Ishikawa (cell line): ENCODE measurements at regions not wholly inside any gene's neighbourhood (a gene's known extent, or its start where the extent isn't known, plus 50 kb on each side); places are given as distances from the start of the nearest gene placed in this dataset.
A peak's percentile ranks its signal among the peaks of the same experiment; 100 is the strongest.

Experiments
- CEBPB ChIP-seq: IDR thresholded peaks from 2 replicates; pipeline ENCODE4 v1.6.1; 2012
- CREB1 ChIP-seq: IDR thresholded peaks from 2 replicates; pipeline ENCODE4 v1.6.1; 2012; ENCODE audit warnings: low read depth
- EGR1 ChIP-seq: IDR thresholded peaks from 2 replicates; pipeline ENCODE4 v1.6.1; 2012
- EP300 ChIP-seq: IDR thresholded peaks from 2 replicates; pipeline ENCODE4 v1.6.1; 2012; ENCODE audit warnings: borderline replicate concordance
- FOXM1 ChIP-seq: IDR thresholded peaks from 2 replicates; pipeline ENCODE4 v1.6.1; 2012; ENCODE audit warnings: low read depth, borderline replicate concordance
- NFIC ChIP-seq: IDR thresholded peaks from 2 replicates; pipeline ENCODE4 v1.6.1; 2012
- RAD21 ChIP-seq: IDR thresholded peaks from 2 replicates; pipeline ENCODE4 v1.6.1; 2012; ENCODE audit warnings: low read depth
- TAF1 ChIP-seq: IDR thresholded peaks from 2 replicates; pipeline ENCODE4 v1.6.1; 2012; ENCODE audit warnings: low read depth, mild to moderate bottlenecking
- TCF12 ChIP-seq: IDR thresholded peaks from 2 replicates; pipeline ENCODE4 v1.6.1; 2012; ENCODE audit warnings: low read depth
- TEAD4 ChIP-seq: IDR thresholded peaks from 2 replicates; pipeline ENCODE4 v1.6.1; 2012
- YY1 ChIP-seq: IDR thresholded peaks from 2 replicates; pipeline ENCODE4 v1.6.1; 2012; ENCODE audit warnings: low read depth
- ZBTB7A ChIP-seq: IDR thresholded peaks from 2 replicates; pipeline ENCODE4 v1.6.1; 2012; ENCODE audit warnings: low read depth
- TF ChIP-seq, protein P1 (sequence below): IDR thresholded peaks from 2 replicates; pipeline ENCODE4 v1.6.1; 2012
- TF ChIP-seq, protein P2 (sequence below): IDR thresholded peaks from 2 replicates; pipeline ENCODE4 v1.6.1; 2012; ENCODE audit warnings: low read depth, mild to moderate bottlenecking
- TF ChIP-seq, protein P3 (sequence below): IDR thresholded peaks from 2 replicates; pipeline ENCODE4 v1.6.1; 2012

DNA sequence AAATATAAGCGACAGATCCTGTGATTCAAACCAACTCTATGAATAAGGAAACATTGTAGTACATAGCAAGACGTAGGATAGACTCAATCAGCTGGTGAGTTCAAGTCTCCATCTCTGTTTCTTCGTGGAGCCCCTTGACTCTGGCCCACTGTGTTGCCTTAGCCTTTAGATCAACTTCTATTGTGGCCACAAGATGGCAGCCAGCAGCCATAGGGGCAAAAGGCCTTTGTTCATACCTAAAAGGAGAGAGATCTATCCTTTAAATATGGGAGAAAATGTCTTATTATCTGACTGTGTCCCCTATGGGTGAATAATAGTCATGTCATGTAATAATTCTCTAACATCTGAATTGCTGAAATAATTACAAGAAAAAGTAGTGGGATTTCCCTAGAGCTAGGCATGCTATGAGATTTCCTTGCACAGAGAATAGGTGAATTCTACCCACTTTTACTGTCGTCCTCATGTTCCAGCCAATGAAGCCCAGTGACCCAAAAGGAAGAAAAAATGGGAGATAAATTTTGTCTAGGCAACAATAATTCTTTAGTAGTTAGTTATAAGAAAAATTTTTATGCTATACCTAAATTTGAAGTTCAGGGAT, 129.4 kb downstream of the PCDH20 start:
- TF ChIP-seq, protein P1, sequence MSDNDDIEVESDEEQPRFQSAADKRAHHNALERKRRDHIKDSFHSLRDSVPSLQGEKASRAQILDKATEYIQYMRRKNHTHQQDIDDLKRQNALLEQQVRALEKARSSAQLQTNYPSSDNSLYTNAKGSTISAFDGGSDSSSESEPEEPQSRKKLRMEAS: no peak
- TF ChIP-seq NFIC (no peak), YY1 (no peak), RAD21 (peak; percentile 69), TAF1 (no peak)

DNA sequence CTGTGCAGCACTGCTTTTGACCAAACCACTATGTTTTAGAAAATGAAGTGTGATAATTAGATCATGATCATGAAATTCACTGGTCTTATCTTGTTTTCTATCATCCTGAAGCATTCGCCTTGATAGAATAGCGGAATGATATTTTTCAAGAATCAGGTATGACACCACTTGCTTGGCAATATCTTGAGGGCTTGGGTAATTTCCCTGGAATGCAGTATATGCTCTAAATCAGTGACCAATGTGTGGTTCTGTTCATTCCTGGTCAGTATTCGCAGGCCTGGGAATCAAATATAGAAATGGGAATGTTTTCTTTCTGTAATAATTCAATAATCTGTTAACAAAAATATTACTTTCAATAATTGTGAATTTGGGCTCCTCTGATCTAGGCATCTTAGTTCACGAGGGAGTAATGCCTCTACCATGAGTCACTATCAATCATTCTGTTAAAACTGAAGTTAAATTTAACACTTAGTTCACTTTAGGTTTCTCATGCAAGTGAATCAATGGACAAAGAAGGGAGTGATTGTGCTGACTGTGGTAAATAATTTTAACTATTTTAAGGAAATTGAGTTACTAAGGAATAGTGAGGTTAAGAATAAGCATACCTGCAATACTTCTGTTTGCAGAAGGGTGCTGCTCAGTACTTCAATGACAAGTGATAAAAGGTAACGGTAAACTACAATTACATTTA, 137.9 kb downstream of the PCDH20 start:
- TF ChIP-seq YY1 (no peak), TAF1 (no peak), ZBTB7A (no peak), TCF12 (no peak), RAD21 (no peak), NFIC (no peak), EP300 (no peak), EGR1 (no peak), TEAD4 (no peak), CREB1 (no peak), FOXM1 (no peak), CEBPB (no peak)
- TF ChIP-seq, protein P2, sequence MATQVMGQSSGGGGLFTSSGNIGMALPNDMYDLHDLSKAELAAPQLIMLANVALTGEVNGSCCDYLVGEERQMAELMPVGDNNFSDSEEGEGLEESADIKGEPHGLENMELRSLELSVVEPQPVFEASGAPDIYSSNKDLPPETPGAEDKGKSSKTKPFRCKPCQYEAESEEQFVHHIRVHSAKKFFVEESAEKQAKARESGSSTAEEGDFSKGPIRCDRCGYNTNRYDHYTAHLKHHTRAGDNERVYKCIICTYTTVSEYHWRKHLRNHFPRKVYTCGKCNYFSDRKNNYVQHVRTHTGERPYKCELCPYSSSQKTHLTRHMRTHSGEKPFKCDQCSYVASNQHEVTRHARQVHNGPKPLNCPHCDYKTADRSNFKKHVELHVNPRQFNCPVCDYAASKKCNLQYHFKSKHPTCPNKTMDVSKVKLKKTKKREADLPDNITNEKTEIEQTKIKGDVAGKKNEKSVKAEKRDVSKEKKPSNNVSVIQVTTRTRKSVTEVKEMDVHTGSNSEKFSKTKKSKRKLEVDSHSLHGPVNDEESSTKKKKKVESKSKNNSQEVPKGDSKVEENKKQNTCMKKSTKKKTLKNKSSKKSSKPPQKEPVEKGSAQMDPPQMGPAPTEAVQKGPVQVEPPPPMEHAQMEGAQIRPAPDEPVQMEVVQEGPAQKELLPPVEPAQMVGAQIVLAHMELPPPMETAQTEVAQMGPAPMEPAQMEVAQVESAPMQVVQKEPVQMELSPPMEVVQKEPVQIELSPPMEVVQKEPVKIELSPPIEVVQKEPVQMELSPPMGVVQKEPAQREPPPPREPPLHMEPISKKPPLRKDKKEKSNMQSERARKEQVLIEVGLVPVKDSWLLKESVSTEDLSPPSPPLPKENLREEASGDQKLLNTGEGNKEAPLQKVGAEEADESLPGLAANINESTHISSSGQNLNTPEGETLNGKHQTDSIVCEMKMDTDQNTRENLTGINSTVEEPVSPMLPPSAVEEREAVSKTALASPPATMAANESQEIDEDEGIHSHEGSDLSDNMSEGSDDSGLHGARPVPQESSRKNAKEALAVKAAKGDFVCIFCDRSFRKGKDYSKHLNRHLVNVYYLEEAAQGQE: no peak
- TF ChIP-seq, protein P1: no peak
- TF ChIP-seq, protein P3, sequence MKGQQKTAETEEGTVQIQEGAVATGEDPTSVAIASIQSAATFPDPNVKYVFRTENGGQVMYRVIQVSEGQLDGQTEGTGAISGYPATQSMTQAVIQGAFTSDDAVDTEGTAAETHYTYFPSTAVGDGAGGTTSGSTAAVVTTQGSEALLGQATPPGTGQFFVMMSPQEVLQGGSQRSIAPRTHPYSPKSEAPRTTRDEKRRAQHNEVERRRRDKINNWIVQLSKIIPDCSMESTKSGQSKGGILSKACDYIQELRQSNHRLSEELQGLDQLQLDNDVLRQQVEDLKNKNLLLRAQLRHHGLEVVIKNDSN: no peak

DNA sequence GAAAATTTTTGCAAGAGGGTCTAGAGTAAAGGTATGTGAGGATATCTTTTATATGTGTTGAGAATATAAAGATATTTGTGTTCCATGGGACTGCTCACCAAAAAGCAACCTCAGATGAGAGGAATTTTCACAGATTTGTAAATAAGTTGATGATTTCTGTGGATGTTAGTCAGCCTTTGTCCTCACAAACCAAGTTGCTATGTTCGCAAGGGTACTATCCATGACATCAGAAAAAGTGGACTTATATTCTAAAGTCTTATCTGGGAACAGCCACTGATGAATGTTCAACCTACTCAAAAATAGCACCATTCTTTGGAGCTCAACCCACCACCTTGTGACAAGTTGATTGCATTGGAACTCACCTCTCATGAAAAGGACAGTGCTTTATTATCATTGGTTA, 138.6 kb downstream of the PCDH20 start:
- TF ChIP-seq, protein P2: no peak
- TF ChIP-seq FOXM1 (no peak), CREB1 (no peak), ZBTB7A (no peak), RAD21 (no peak), NFIC (no peak), EGR1 (no peak), TCF12 (no peak), YY1 (no peak)
- TF ChIP-seq, protein P3: no peak

DNA sequence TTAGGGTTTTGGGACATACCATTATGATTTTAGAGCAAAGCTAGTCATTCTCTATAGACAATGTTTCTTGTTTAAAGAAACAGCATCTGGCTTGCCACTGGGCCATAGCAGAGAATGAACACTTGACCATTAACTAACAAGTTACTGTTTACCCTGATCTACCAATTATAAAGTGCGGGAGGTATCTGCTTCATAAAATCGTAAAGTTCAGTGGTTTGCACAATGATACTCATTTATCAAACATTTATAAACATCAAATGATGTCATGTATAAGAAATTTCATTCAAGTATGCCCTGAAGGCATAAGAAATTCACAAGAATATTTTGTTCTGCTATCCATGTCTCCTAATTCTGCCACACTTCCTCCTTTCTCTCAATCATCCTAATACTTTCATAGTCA, 139.2 kb downstream of the PCDH20 start:
- TF ChIP-seq NFIC (no peak), FOXM1 (no peak), TAF1 (no peak), ZBTB7A (no peak), CEBPB (no peak), EGR1 (no peak), TCF12 (no peak), TEAD4 (no peak), YY1 (no peak), EP300 (no peak), RAD21 (no peak), CREB1 (no peak)
- TF ChIP-seq, protein P1: no peak
- TF ChIP-seq, protein P2: no peak
- TF ChIP-seq, protein P3: no peak
